Middle frontal gyrus (tissue), 1 donor: ENCODE measurements at regions not wholly inside any gene's neighbourhood (a gene's known extent, or its start where the extent isn't known, plus 50 kb on each side); places are given as distances from the start of the nearest gene placed in this dataset.

ENCODE experiments used
- DNase-seq: peaks from one replicate; pipeline ENCODE4 v3.0.0-alpha.2; 2015; ENCODE audit warnings: low spot score; ENCODE audit errors: extremely low spot score

DNA sequence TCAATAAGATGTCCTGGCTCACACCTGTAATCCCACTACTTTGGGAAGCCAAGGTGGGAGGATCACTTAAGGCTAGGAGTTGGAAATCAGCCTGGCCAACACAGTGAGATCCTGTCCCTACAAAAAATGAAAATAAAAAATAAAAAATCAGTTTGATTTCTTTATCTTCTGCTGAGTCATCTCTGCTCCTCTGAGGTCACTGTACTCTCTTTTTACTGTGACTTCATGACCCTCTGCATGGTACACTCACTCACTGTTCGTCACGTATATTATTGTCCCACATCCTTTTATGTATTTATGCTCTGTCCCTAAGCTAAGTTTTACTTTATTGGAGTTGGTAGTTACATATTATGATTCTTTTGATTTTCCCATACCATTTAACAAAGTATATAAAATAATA lies 333.3 kb downstream of the PCDH7 start:
- DNase-seq, result no peak

DNA sequence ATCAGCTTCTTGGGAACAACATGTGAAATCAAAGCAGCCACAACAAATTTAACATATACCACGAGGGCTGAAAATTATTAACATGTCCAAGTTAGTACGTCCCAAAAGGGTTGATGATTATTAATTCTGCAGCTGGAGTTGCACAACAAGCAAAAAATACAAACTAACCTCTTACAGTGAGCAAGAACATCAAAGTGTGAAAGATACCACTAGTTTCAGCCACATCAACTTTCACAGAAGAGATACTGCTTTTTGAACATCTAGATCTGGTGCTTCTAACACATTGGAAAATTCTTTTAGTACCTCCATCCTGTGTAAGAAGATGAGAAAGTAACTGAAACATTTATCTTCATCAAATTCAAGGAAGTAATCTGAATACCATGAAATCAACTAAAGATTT lies 334.1 kb downstream of the PCDH7 start:
- no peak for DNase-seq

DNA sequence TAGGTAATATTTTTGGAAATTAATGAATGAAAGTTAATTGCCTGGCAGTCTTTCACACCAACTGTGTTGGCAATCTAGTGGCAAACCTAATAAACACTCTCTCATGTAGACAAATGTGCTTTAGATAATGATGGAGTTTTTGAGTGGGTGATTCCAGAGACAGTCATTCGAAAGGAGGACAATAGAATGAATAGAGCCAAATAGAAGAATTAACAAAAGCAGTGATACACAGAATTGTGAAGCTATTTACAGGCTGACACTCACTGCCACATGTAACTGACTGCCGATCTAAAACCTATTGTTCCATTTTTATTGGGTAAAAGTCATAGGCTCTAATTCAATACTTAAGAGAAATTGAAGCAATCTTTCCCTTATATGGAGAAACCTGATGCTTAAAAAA lies 338.5 kb downstream of the PCDH7 start:
- no peak for DNase-seq

- no peak for DNase-seq
Observed at GRCh38 chr4:31059753-31060522, 339.8 kb downstream of the PCDH7 start.

- no peak for DNase-seq
Observed at GRCh38 chr4:31065086-31065485, 344.9 kb downstream of the PCDH7 start.

DNA sequence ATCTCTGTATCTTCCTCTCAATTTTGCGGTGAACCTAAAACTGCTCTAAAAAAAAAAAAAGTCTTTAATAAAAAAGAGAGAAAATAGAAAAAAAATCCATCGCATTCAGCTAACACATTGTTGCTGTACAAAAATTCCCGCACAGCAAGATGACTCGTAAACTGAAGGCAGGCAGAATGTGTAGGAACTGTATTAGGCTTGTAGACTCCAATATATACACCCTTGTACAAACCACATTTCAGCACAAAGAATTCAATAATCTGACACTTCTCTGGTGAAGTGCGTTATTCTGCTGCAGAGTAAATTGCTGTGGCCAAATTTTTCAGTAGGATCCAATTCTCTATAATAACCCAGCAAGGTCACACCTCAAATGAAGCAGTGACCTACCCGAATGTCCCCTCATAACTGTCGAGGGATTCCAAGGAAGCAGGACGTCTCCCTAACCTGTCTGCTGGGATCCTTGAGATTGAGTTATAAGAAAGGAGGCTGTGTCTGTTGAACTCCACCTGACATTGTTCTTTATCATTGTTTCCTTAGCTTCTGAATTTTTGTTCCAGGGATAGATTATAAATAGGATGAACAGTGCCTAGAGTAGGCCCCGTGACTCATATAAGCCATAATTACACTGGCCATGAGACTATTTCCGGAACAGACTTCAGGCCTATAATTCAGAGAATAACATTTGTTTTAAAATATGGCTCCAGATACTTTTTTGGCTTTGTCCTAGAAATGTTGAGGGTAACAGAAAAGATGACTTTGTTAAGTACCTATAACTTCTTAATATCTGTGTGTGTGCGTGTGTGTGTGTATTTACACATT lies 348.3 kb downstream of the PCDH7 start:
- no peak for DNase-seq

DNA sequence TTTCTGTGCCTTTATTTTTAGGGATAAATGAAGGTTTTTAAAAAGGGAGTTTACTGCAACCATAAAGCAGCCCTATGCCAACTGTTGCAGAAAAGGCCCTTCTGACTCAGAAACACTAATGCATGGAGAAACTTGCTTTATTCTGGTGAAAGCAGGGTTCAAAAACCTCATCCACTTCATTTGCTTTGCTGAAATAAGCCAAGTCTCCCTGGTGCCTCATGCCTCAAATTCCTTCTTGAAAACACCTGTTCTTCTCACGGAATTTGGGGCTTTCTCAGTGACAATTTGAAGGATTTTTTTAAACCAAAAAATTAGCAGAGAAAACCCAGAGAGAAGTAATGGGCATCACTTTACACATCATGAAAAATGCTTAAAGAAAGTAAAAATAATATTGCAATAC lies 349.0 kb downstream of the PCDH7 start:
- DNase-seq, result no peak

DNA sequence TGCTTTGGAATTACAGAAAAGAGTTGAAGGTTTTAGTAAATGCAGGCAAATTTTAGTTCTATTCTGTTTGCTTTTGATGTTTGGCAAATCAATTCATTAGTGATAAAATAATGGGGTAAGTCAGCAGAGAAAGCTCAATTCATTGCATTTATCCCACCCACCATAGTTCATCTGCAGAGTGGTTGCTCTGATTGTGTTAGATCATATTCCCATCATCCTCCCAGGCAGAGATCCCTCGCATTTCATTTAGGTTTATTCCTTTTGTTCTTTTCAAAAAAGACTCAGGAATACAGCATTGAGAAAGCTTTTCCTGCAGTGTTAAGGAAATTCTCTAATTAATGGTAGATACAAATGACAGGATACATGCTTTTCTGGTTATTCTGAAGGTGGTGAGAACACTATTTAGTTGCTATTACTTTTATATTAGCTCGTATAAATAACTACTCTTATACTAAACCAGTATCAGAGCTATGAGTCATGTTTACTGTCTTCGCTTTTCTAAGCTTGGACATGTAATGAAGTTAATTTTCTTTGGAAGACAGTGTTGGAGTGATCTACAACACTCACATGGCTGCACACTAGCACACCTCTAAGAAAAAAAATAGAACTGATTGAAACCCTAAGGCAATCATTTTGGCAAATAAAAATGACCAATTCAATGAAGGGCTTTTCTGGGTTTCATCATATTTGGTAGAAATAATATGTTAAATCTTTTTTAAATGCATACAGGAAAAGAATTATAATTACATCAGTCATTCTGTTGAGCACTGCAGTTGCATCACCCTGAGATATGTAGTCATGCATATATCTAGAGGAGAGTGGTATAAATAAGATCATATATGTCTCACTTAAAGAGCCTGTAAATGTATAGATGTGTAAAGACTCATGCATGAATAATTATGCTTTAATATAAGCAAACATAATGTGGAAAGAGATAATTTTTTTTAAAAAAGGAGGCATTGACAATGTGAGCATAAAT lies 351.6 kb downstream of the PCDH7 start:
- DNase-seq, result no peak

DNA sequence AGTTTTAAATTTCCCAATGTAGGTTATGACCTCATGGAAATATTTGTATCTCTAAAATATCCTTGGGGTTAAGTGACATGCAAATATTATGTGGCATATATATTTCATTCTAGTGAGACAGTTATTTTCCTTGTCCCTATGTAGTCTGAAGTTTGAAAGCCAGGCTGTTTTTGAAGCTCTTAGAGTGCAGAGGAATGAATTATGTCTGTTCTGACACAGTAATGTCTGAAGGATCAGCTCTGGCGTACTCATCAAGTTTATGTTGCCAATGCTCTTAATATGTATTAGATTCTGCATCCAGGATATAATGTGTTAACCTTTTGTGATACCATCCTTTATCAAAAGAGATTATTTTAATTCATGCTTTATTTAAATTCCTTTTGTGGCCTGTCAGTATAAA lies 355.8 kb downstream of the PCDH7 start:
- no peak for DNase-seq

DNA sequence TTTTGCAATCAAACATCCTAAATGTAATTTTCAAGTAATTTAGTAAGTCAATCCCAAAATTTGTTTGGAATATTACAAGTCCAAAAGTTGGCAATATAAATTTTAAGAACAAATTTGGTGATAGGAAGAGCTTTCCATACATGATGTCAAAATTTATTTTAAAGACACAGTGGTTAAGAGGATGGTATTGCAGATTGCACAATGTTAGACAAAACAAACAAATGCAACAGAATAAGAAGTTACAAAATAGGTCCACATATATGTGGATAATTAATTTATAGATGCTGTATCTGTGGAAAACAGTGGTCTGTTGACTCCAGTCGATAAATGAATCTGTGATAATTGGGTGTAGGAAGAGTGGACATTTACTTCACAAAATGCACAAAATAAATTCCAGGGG lies 358.5 kb downstream of the PCDH7 start:
- DNase-seq, result no peak

- DNase-seq, result no peak
Observed at GRCh38 chr4:31080887-31081286, 360.7 kb downstream of the PCDH7 start.

GRCh38 chr4:31081366-31081765 lies 361.2 kb downstream of the PCDH7 start:
- DNase-seq, result no peak

GRCh38 chr4:31083456-31083855 lies 363.3 kb downstream of the PCDH7 start:
- no peak for DNase-seq

DNA sequence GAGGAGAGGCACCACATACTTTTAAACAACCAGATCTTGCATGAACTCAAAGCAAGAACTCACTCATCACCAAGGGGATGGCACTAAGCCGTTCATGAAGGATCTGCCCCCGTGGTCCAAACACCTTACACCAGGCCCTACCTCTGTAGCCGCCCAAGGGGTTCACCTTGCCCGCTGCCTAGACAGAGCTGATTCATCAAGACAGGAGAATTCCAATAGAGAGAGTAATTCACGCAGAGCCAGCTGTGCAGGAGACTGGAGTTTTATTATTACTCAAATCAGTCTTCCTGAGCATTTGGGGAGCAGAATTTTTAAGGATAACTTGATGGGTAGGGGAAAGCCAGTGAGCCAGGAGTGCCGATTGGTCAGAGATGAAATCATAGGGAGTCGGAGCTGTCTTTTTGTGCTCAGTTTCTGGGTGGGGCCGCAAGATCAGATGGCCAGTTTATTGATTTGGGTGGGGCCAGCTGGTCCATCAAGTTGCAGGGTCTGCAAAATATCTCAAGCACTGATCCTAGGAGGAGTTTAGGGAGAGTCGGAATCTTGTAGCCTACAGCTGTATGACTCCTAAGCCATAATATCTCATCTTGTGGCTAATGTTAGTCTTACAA lies 364.7 kb downstream of the PCDH7 start:
- no peak for DNase-seq

- no peak for DNase-seq
Observed at GRCh38 chr4:31085689-31086088, 365.5 kb downstream of the PCDH7 start.

- no peak for DNase-seq
Observed at GRCh38 chr4:31086756-31087330, 366.7 kb downstream of the PCDH7 start.

DNA sequence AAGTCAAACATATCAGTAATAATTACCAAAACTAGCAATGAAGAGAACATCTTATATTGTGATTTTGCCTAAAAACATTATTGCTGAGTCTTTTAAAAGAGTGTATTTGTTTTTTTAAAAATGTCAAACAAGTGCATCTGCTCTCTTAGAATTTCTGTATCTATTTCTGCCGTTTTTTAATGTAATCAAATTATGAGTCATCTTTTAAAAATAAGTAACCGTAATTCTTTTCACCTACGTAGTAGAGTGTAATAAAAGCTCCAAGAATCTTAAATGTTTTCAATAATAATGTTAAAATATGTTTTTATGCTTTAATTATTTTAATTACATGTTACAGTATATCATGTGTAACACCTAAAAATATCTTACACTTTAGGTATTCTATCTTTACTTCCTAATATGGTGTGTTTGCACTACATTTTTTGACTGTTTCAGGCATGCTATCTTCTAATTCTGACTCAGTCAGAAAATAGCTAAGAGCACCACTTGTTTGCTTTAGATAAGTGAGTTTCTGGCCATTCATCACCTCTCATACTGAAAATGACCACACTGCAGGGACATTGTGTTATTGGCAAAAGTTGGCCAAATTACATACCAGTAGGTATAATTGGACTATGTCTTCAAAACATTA lies 368.5 kb downstream of the PCDH7 start:
- DNase-seq, result no peak

DNA sequence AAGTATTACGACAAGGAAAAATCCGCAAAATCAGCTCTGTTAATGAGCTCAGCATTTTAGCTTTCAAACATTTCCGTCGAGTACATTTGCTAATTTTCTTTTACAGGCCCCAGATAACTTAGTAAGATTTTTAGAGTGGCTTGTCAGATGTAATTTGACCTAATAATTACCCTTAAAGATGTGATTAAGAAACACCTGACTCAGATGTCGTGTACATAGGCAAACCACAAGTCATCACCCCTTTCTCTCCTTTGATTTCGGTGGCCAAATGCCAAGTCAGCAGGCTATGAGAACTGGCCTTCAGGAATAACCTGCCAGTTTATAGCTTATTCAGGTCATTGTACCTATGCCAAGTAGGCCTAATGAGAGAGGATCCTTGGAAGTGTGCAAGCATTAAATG lies 369.6 kb downstream of the PCDH7 start:
- no peak for DNase-seq

- no peak for DNase-seq
Observed at GRCh38 chr4:31094474-31094873, 374.3 kb downstream of the PCDH7 start.

DNA sequence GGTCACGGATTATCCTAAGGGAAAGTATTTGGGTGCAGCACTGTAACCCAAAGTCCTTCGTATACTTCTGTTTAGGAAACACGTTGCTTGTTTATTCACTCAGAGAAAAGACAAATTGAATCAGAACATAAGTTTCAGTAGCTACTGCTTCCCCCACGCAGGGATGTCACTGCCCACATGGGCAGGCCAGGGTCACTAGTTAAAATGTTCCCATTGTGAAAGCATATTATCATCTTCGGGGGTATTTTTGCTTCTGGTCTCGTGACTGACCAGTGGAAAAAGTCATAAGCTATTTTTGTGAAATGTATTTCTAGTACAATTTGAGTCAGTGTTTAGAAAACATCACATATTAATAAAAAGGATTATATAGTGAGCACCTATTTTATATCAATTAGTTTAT lies 377.8 kb downstream of the PCDH7 start:
- no peak for DNase-seq
